Endothelial cell of umbilical vein (primary cell): ENCODE measurements at regions not wholly inside any gene's neighbourhood (a gene's known extent, or its start where the extent isn't known, plus 50 kb on each side); places are given as distances from the start of the nearest gene placed in this dataset.

Experiments used
- EZH2 ChIP-seq: IDR thresholded peaks from 2 replicates; pipeline ENCODE4 v1.6.1; 2012; ENCODE audit warnings: borderline replicate concordance, low read depth, mild to moderate bottlenecking, moderate library complexity, low read length, inconsistent platforms; ENCODE audit not compliant: severe bottlenecking
- POLR2AphosphoS5 ChIP-seq: IDR thresholded peaks from 2 replicates; pipeline ENCODE4 v1.6.1; 2012; ENCODE audit warnings: low read depth, mild to moderate bottlenecking, control low read depth, low read length, moderate library complexity; ENCODE audit not compliant: insufficient read depth
- TF ChIP-seq, protein P1 (sequence below), 2 donors: IDR thresholded peaks; 1 replicate in 1 of 2; 2 replicates in 1 of 2; pipeline ENCODE4 v1.5.1; 2011; ENCODE audit warnings: low read length in 2 of 2, mild to moderate bottlenecking in 2 of 2, moderate library complexity in 2 of 2, control low read depth in 1 of 2, inconsistent platforms in 1 of 2, low read depth in 1 of 2; ENCODE audit not compliant: insufficient read depth in 1 of 2; ENCODE audit errors: extremely low read depth in 1 of 2

DNA sequence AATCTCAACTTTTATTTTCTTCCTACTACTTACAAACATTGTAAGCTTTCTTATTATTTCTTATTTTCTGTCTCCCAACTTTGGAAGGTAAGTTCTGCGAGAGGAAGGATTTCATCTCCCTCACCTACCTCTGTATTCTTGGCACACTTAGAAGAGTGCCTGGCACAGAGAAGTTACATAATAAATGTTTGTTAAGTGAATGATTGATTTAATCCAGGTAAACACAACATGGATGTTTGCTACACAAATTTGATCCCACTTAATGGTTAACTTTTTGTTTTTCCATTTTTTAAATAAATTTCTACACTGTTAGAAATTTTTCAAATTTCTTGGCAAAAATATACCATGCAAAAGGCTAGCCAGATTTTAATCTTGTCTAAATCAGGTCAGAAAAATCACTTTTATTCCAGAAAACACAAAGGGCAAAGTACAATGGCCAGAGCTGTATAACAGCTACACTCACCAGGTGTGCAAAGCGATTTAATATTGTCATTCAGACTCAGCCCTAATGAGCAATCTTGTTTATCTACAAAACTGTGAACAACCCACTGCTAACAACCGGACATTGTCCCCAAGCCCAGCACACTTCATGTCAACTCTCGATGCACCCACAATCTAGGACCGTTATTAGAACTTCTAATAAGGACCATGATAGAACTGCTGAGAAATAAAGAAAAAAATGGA, 222.1 kb upstream of the EEA1 start:
- no peak for TF ChIP-seq EZH2
- TF ChIP-seq, protein P1, sequence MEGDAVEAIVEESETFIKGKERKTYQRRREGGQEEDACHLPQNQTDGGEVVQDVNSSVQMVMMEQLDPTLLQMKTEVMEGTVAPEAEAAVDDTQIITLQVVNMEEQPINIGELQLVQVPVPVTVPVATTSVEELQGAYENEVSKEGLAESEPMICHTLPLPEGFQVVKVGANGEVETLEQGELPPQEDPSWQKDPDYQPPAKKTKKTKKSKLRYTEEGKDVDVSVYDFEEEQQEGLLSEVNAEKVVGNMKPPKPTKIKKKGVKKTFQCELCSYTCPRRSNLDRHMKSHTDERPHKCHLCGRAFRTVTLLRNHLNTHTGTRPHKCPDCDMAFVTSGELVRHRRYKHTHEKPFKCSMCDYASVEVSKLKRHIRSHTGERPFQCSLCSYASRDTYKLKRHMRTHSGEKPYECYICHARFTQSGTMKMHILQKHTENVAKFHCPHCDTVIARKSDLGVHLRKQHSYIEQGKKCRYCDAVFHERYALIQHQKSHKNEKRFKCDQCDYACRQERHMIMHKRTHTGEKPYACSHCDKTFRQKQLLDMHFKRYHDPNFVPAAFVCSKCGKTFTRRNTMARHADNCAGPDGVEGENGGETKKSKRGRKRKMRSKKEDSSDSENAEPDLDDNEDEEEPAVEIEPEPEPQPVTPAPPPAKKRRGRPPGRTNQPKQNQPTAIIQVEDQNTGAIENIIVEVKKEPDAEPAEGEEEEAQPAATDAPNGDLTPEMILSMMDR (IDR thresholded peaks at IDR 0.05; ENCODE audit: extremely low read depth in 1 of 2, insufficient read depth in 1 of 2, low read depth in 1 of 2, low read length in 2 of 2): no peak
- no peak for TF ChIP-seq POLR2AphosphoS5
